ENCODE measurements at regions not wholly inside any gene's neighbourhood (a gene's known extent, or its start where the extent isn't known, plus 50 kb on each side); places are given as distances from the start of the nearest gene placed in this dataset.

DNA sequence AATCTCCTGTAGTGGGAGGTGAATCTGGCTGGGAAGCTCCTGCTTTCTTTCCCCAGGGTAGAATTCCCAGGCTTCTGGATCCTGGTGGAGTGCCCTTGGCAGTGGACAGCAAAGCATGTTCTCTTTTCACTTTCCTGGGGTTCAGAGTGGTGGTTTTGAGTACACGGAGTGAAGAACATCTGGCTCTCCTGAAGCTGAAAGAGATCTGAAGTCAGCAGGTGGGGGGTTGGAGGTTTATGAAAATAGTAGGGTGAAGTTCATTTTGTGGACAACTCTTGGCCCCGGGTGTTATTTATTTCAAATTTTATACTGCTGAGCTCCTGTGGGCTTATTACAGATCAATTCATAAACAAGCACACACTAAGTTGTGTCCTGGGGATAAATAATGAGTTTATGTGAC is 497.3 kb downstream of the KLF5 start:
- no peak overlapping the region for H3K27ac ChIP-seq (ENCODE audit: poor library complexity, severe bottlenecking)
- no peak overlapping the region for H3K4me3 ChIP-seq (ENCODE audit: severe bottlenecking)
- H3K4me1 ChIP-seq (ENCODE audit: insufficient read depth, poor library complexity, severe bottlenecking), result no peaks in the 10 kb centered on the region
- no peaks in the 10 kb centered on the region for H3K27me3 ChIP-seq (ENCODE audit: insufficient read depth, poor library complexity, severe bottlenecking)
- no peaks in the 10 kb centered on the region for H3K9me3 ChIP-seq (ENCODE audit: severe bottlenecking)
- DNase-seq (ENCODE audit: low spot score) (no peak), ATAC-seq (ENCODE audit: low read depth) (no peak)
- TF ChIP-seq, protein P1, sequence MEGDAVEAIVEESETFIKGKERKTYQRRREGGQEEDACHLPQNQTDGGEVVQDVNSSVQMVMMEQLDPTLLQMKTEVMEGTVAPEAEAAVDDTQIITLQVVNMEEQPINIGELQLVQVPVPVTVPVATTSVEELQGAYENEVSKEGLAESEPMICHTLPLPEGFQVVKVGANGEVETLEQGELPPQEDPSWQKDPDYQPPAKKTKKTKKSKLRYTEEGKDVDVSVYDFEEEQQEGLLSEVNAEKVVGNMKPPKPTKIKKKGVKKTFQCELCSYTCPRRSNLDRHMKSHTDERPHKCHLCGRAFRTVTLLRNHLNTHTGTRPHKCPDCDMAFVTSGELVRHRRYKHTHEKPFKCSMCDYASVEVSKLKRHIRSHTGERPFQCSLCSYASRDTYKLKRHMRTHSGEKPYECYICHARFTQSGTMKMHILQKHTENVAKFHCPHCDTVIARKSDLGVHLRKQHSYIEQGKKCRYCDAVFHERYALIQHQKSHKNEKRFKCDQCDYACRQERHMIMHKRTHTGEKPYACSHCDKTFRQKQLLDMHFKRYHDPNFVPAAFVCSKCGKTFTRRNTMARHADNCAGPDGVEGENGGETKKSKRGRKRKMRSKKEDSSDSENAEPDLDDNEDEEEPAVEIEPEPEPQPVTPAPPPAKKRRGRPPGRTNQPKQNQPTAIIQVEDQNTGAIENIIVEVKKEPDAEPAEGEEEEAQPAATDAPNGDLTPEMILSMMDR (IDR thresholded peaks at IDR 0.05; ENCODE audit: poor library complexity, severe bottlenecking), result no peak
- H3K36me3 ChIP-seq (ENCODE audit: low read depth), result no peaks in the 10 kb centered on the region

DNA sequence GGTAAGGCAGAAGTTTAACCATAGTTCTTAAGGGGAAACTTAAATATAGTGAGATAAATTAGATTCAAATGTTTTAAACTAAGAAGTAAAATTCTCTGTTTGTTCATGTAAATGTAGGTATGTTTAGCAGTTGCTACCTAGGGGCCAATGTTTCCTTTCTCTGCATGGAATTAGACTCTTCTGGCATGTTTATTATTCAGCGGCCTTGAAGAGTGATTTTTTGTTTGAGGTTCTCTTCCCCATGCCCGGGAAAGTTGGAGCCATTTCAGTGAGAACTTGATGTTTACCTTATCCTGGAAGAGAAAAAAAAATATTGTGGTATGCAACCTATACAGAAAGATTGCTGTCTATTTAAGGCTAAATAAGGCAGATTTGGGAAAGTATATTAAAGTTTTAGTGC is 492.9 kb downstream of the KLF5 start:
- Histone ChIP-seq H3K9me3 (ENCODE audit: severe bottlenecking) (no peaks in the 10 kb centered on the region), H3K36me3 (ENCODE audit: low read depth) (no peaks in the 10 kb centered on the region), H3K27me3 (ENCODE audit: insufficient read depth, poor library complexity, severe bottlenecking) (no peaks in the 10 kb centered on the region), H3K27ac (ENCODE audit: poor library complexity, severe bottlenecking) (no peak overlapping the region), H3K4me3 (ENCODE audit: severe bottlenecking) (no peak overlapping the region), H3K4me1 (ENCODE audit: insufficient read depth, poor library complexity, severe bottlenecking) (peaks cover 4% of the 10 kb centered on the region)
- TF ChIP-seq, protein P1 (IDR thresholded peaks at IDR 0.05; ENCODE audit: poor library complexity, severe bottlenecking), result no peak
- DNase-seq (ENCODE audit: low spot score) (no peak), ATAC-seq (ENCODE audit: low read depth) (no peak)

DNA sequence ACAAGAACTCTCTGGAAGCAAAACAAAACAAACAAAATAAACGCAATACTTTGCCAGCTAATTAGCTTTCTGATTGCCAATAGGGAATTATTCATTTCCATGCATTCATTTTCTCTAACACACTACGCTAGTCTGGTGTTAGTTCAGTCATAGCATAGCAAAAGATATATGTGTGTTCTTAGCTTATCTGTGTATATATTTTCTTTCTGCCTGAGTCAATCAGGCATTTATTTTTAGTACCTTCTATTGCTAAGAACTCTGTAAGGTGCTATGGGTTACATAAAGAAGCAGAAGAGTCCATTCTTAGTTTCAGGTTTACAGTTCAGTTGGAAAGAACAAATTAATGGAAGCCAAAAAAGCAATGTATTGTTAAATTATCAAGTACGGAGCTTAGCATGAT is 490.9 kb downstream of the KLF5 start:
- ATAC-seq (ENCODE audit: low read depth) (no peak), DNase-seq (ENCODE audit: low spot score) (no peak)
- no peaks in the 10 kb centered on the region for H3K9me3 ChIP-seq (ENCODE audit: severe bottlenecking)
- TF ChIP-seq, protein P1 (IDR thresholded peaks at IDR 0.05; ENCODE audit: poor library complexity, severe bottlenecking), result no peak
- H3K4me3 ChIP-seq (ENCODE audit: severe bottlenecking), result no peak overlapping the region
- no peaks in the 10 kb centered on the region for H3K36me3 ChIP-seq (ENCODE audit: low read depth)
- H3K27me3 ChIP-seq (ENCODE audit: insufficient read depth, poor library complexity, severe bottlenecking), result no peaks in the 10 kb centered on the region
- no peak overlapping the region for H3K27ac ChIP-seq (ENCODE audit: poor library complexity, severe bottlenecking)
- peaks cover 12% of the 10 kb centered on the region for H3K4me1 ChIP-seq (ENCODE audit: insufficient read depth, poor library complexity, severe bottlenecking)

DNA sequence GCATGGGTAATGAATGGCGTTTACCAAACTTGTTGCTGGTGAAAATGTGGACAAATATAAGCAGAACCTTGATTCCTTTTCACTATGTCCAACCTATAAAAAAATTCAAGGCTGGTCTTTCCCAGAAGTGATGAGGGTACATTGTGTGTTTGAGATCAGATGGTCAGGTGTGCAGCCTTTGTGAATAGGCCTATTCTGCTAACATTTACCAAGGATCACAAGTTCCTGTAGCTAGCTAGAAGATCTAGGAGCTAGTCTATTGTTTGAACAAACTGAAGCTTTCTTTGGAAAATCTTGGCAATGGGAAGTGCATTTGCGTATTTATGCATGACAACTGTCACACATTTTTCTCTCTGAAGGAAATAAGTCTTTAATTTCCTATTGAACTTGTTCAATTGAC is 489.6 kb downstream of the KLF5 start:
- no peaks in the 10 kb centered on the region for H3K9me3 ChIP-seq (ENCODE audit: severe bottlenecking)
- H3K36me3 ChIP-seq (ENCODE audit: low read depth), result no peaks in the 10 kb centered on the region
- H3K4me1 ChIP-seq (ENCODE audit: insufficient read depth, poor library complexity, severe bottlenecking), result peaks cover 12% of the 10 kb centered on the region
- no peak overlapping the region for H3K27ac ChIP-seq (ENCODE audit: poor library complexity, severe bottlenecking)
- DNase-seq (ENCODE audit: low spot score), result no peak
- no peak overlapping the region for H3K4me3 ChIP-seq (ENCODE audit: severe bottlenecking)
- no peak for ATAC-seq (ENCODE audit: low read depth)
- TF ChIP-seq, protein P1 (IDR thresholded peaks at IDR 0.05; ENCODE audit: poor library complexity, severe bottlenecking), result no peak
- H3K27me3 ChIP-seq (ENCODE audit: insufficient read depth, poor library complexity, severe bottlenecking), result no peaks in the 10 kb centered on the region

DNA sequence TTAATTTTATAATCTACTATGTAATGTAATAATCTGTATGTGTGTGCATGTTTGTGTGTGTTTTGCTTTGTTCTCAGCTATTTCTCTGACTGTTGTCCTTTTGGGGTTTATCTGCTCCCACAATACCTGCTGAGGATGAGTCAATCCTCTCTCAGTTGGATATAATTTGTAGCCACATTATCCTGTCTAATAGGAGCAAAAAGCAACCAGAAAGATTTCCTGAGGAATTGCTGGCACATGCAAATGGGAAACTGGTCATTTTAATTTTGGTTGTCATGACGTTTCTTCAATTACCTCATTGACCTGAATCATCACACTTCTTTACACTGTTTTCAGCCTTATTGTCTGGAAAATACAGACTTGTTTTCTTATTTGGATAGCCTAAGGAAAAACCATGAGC is 488.4 kb downstream of the KLF5 start:
- Histone ChIP-seq H3K4me3 (ENCODE audit: severe bottlenecking) (no peak overlapping the region), H3K4me1 (ENCODE audit: insufficient read depth, poor library complexity, severe bottlenecking) (peaks cover 19% of the 10 kb centered on the region), H3K27me3 (ENCODE audit: insufficient read depth, poor library complexity, severe bottlenecking) (no peaks in the 10 kb centered on the region), H3K36me3 (ENCODE audit: low read depth) (no peaks in the 10 kb centered on the region), H3K9me3 (ENCODE audit: severe bottlenecking) (no peaks in the 10 kb centered on the region), H3K27ac (ENCODE audit: poor library complexity, severe bottlenecking) (no peak overlapping the region)
- TF ChIP-seq, protein P1 (IDR thresholded peaks at IDR 0.05; ENCODE audit: poor library complexity, severe bottlenecking), result no peak
- ATAC-seq (ENCODE audit: low read depth) (no peak), DNase-seq (ENCODE audit: low spot score) (no peak)
